Tibial artery (tissue), 4 donors: ENCODE measurements at regions not wholly inside any gene's neighbourhood (a gene's known extent, or its start where the extent isn't known, plus 50 kb on each side); places are given as distances from the start of the nearest gene placed in this dataset.

Source experiments
- DNase-seq, 2 donors: peaks; one replicate each; pipeline ENCODE4 v3.0.0-alpha.2; 2019
- H3K27ac ChIP-seq, 2 donors: fragments of 200-600 bp; sonication (generic) in 1 of 2; 1 replicate in 1 of 2; 2 replicates in 1 of 2; pipeline ENCODE4 v1.5.1; 2018 to 2019; ENCODE audit warnings: mild to moderate bottlenecking in 1 of 2
- H3K27me3 ChIP-seq, 2 donors: fragments of 200-600 bp; sonication (generic) in 1 of 2; one replicate each; pipeline versions ENCODE4 v1.5.1 to v1.6.0; 2016 to 2019
- H3K36me3 ChIP-seq, 3 donors: fragments of 200-600 bp; sonication (generic) in 2 of 3; one replicate each; pipeline ENCODE4 v1.5.1; 2016 to 2019; ENCODE audit warnings: mild to moderate bottlenecking in 2 of 3
- H3K4me1 ChIP-seq, 4 donors: fragments of 200-600 bp; sonication (generic) in 2 of 4; 1 replicate in 3 of 4; 2 replicates in 1 of 4; pipeline ENCODE4 v1.5.1; 2016 to 2019
- H3K4me3 ChIP-seq, 2 donors: fragments of 200-600 bp; sonication (generic) in 1 of 2; 1 replicate in 1 of 2; 2 replicates in 1 of 2; pipeline ENCODE4 v1.5.1; 2018 to 2019; ENCODE audit warnings: mild to moderate bottlenecking in 2 of 2
- H3K9me3 ChIP-seq, 3 donors: fragments of 200-600 bp; sonication (generic) in 1 of 3; one replicate each; pipeline ENCODE4 v1.5.1; 2016 to 2019
- intact Hi-C: fragments of 100-400 bp; cut with DNase I; formaldehyde crosslinking; loops from one replicate; pipeline ENCODE4 v1.15.0; 2023; ENCODE audit warnings: low total_unique reads
- TF ChIP-seq, protein P1 (sequence below), 2 experiments: fragments of 200-600 bp in 1 of 2; fragments of 450-650 bp in 1 of 2; IDR thresholded peaks; one replicate each; pipeline ENCODE4 v1.5.1; 2017 to 2019; ENCODE audit warnings: antibody characterized with exemption in 2 of 2, mild to moderate bottlenecking in 1 of 2, moderate library complexity in 1 of 2

DNA sequence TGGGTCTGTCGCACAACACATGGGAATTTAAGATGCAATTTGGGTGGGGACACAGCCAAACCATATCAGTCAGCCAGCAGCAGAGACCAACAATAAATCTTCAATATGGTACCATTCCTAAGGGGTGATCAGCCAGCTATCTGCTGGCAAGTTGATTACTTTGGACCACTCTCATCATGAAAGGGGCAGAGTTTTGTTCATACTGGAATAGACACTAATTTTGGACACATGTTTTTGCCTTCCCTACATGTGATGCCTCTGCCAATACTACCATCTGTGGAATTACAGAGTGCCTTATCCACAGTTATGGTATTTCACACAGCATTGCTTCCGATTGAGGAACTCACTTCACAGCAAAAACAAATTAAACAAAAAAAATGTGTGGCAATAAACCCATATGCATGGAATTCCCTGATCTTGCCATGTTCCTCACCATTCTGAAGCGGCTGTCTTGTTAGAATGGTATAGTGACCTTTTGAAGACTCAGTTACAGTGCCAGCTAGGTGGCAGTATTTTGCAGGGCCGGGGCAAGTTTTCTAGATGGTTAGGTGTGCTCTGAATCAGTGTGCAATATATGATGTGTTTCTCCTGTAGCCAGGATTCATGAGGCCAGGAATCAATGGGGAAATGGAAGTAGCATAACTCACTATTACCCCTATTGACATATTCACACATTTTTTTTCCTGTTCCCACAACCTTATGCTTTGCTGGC, 179.0 kb upstream of the IGF1 start:
- Histone ChIP-seq H3K9me3 (no peaks in the 10 kb centered on the region), H3K36me3 (no peaks in the 10 kb centered on the region), H3K4me1 (no peaks in the 10 kb centered on the region), H3K4me3 (no peak overlapping the region), H3K27me3 (no peaks in the 10 kb centered on the region), H3K27ac (no peak overlapping the region)
- intact Hi-C loops, result no loop called here
- TF ChIP-seq, protein P1, sequence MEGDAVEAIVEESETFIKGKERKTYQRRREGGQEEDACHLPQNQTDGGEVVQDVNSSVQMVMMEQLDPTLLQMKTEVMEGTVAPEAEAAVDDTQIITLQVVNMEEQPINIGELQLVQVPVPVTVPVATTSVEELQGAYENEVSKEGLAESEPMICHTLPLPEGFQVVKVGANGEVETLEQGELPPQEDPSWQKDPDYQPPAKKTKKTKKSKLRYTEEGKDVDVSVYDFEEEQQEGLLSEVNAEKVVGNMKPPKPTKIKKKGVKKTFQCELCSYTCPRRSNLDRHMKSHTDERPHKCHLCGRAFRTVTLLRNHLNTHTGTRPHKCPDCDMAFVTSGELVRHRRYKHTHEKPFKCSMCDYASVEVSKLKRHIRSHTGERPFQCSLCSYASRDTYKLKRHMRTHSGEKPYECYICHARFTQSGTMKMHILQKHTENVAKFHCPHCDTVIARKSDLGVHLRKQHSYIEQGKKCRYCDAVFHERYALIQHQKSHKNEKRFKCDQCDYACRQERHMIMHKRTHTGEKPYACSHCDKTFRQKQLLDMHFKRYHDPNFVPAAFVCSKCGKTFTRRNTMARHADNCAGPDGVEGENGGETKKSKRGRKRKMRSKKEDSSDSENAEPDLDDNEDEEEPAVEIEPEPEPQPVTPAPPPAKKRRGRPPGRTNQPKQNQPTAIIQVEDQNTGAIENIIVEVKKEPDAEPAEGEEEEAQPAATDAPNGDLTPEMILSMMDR (IDR thresholded peaks at IDR 0.05), result no peak
- no peak for DNase-seq

DNA sequence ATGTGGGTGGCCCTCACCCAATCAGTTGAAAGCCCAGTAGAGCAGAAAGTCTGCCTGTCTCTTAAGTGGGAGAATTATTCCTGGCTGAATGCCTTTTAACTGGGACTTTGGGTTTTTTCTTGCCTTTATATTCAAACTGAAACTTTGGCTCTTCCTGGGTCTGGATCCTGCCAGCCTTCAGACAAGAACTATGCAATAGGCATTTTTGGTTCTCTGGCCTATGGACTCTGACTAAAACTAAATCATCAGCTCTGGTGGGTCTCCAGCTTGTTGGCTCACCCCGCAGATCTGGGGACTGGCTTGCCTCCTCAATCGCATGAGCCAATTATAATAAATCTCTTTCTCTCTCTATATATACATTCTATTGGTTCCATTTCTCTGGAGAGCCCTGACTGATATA, 173.0 kb upstream of the IGF1 start:
- Histone ChIP-seq H3K4me3 (no peak overlapping the region), H3K36me3 (no peaks in the 10 kb centered on the region), H3K4me1 (no peaks in the 10 kb centered on the region), H3K9me3 (no peaks in the 10 kb centered on the region), H3K27me3 (no peaks in the 10 kb centered on the region), H3K27ac (no peak overlapping the region)
- intact Hi-C loops, result no loop called here
- no peak for DNase-seq
- TF ChIP-seq, protein P1 (IDR thresholded peaks at IDR 0.05), result no peak

DNA sequence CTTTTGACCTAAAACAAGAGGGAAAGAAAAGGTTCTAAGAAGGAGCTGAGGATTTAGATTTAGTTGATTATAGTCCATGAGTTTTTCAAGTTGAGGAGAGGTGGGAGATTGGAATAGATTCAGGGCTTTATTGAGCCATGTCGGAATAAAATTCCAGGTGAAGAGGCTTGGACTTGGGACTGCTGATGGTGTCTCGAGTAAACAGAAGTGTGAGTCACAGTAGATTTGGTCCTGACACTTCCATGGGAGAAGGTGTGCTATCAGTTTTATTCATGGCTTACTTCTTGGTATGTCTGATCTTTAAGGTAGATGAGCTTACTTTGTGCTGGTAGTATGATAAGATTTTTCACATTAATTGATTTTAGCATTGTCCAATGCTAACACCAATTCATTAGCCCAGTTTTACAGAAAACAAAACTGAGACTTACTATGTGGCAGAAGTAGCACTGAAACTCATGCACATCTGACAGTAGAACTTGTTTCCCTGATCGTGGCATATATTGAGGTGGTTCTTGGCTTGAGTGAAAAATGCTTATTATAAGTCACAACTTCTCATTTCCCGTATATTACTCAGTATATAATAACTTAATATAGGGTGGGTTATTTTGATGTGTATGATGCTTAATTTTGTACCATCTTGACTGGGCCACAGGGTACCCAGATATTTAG, 172.4 kb upstream of the IGF1 start:
- H3K36me3 ChIP-seq, result no peaks in the 10 kb centered on the region
- H3K27ac ChIP-seq, result no peak overlapping the region
- TF ChIP-seq, protein P1 (IDR thresholded peaks at IDR 0.05), result no peak
- no peaks in the 10 kb centered on the region for H3K9me3 ChIP-seq
- no peak overlapping the region for H3K4me3 ChIP-seq
- H3K4me1 ChIP-seq, result no peaks in the 10 kb centered on the region
- intact Hi-C loops, result no loop called here
- DNase-seq, result no peak
- no peaks in the 10 kb centered on the region for H3K27me3 ChIP-seq

DNA sequence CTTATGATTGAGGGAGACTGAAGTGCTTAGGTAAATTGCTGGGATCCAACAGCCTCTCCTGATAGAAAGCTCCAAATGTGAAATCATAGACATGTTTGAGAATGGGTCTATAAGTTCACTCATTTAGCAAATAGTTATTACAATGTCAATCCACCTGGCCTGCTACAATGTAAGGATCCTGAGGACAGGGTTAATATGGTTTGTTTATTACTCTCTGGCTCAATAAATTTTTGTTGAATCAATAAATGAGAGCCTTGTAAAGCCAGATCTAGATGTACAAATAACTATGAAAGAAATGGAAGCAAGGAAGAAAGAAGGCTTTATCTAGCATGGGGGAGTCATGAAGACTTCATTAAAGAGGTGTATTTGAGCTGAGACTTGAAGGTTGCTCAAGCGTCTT, 165.6 kb upstream of the IGF1 start:
- Histone ChIP-seq H3K4me3 (no peak overlapping the region), H3K36me3 (no peaks in the 10 kb centered on the region), H3K4me1 (no peaks in the 10 kb centered on the region), H3K27ac (no peak overlapping the region), H3K27me3 (no peaks in the 10 kb centered on the region), H3K9me3 (no peaks in the 10 kb centered on the region)
- TF ChIP-seq, protein P1 (IDR thresholded peaks at IDR 0.05), result no peak
- intact Hi-C loops, result no loop called here
- no peak for DNase-seq

DNA sequence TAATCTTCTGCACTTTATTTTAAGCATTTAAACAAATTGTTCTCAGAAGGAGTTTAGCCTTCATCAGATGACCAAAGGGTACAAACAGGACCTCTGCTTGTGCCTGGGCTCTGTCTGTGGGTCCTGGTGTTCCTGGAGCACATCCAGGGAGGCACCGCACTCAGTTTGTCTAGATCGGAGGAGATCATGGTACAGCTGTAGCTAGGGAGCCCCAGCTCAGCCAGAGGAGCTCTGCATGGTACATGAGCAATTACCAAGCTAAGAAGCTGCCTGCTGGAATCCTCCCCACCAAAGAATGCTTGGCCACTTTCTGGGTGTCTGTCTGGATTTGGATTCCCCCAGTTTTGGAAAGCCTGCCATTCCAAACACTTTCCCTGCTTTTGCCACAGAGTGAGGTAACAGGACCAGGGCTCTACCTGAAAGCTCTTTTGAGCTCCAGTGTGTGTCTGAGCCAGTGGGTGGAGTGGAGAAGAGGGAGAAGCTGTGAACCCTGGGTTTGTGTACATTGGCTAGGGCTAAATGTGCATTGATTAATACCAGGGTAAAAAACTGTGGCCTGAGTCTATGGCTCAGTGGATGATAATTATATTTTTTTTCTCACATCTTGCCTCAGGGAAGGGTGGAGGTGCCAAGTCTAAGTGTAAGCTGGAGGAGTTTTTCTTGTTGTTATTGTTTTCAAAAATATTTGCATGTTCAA, 163.7 kb upstream of the IGF1 start:
- no peak overlapping the region for H3K27ac ChIP-seq
- intact Hi-C loops, result no loop called here
- no peak for DNase-seq
- TF ChIP-seq, protein P1 (IDR thresholded peaks at IDR 0.05), result no peak
- no peaks in the 10 kb centered on the region for H3K27me3 ChIP-seq
- H3K36me3 ChIP-seq, result no peaks in the 10 kb centered on the region
- no peaks in the 10 kb centered on the region for H3K4me1 ChIP-seq
- H3K4me3 ChIP-seq, result no peak overlapping the region
- H3K9me3 ChIP-seq, result no peaks in the 10 kb centered on the region
